ENCODE measurements at regions not wholly inside any gene's neighbourhood (a gene's known extent, or its start where the extent isn't known, plus 50 kb on each side); places are given as distances from the start of the nearest gene placed in this dataset.

- no peak overlapping the region for H3K4me3 ChIP-seq (ENCODE audit: low read depth, low read length)
- no peaks in the 10 kb centered on the region for H3K36me3 ChIP-seq (ENCODE audit: control insufficient read depth, insufficient read depth, low read length)
- H3K27me3 ChIP-seq (ENCODE audit: control insufficient read depth, insufficient read depth, low read length), result no peaks in the 10 kb centered on the region
- peak; percentile 9 for DNase-seq (ENCODE audit: low read depth)
- no peak for TF ChIP-seq CTCF (IDR thresholded peaks at IDR 0.05; ENCODE audit: insufficient read depth, low read length, poor library complexity, severe bottlenecking)
Measured at GRCh38 chr13:99150575-99151361, 49.9 kb upstream of the UBAC2 start.
